RWPE2 (cell line): ENCODE measurements at regions not wholly inside any gene's neighbourhood (a gene's known extent, or its start where the extent isn't known, plus 50 kb on each side); places are given as distances from the start of the nearest gene placed in this dataset.
"Not testable (repeated sequence)": the region's sequence is repeated elsewhere in the genome, so short reads cannot be mapped to it uniquely, and the experiment has no call there.

Source experiments
- ATAC-seq: fragments of 200-7000 bp; cut with Tn5 transposase; 3 replicates; pipeline ENCODE4 v1.9.1; 2021; ENCODE audit warnings: low read depth
- DNase-seq: peaks from one replicate; pipeline ENCODE4 v3.0.0-alpha.2; 2020; ENCODE audit warnings: low spot score
- H3K27ac ChIP-seq: fragments of 450-650 bp; 2 replicates; pipeline ENCODE4 v1.5.1; 2017; ENCODE audit warnings: mild to moderate bottlenecking; ENCODE audit not compliant: poor library complexity, severe bottlenecking
- H3K27me3 ChIP-seq: fragments of 250-450 bp; sonication (Bioruptor Pico); 2 replicates; pipeline ENCODE4 v1.5.1; 2021; ENCODE audit warnings: mild to moderate bottlenecking, moderate library complexity; ENCODE audit not compliant: insufficient read depth, poor library complexity, severe bottlenecking
- H3K36me3 ChIP-seq: fragments of 250-450 bp; sonication (Bioruptor Pico); 2 replicates; pipeline ENCODE4 v1.5.1; 2020; ENCODE audit warnings: low read depth, mild to moderate bottlenecking, moderate library complexity
- H3K4me1 ChIP-seq: fragments of 250-450 bp; sonication (Bioruptor Pico); 2 replicates; pipeline ENCODE4 v1.5.1; 2021; ENCODE audit warnings: mild to moderate bottlenecking, moderate library complexity; ENCODE audit not compliant: insufficient read depth, poor library complexity, severe bottlenecking
- H3K4me3 ChIP-seq: fragments of 250-450 bp; sonication (Bioruptor Pico); 2 replicates; pipeline ENCODE4 v1.5.1; 2021; ENCODE audit warnings: mild to moderate bottlenecking, moderate library complexity; ENCODE audit not compliant: severe bottlenecking
- H3K9me3 ChIP-seq: fragments of 250-450 bp; sonication (Bioruptor Pico); 2 replicates; pipeline ENCODE4 v1.5.1; 2021; ENCODE audit warnings: mild to moderate bottlenecking, moderate library complexity; ENCODE audit not compliant: severe bottlenecking
- CTCF ChIP-seq: fragments of 450-650 bp; IDR thresholded peaks from one replicate; pipeline ENCODE4 v1.5.1; 2017; ENCODE audit warnings: mild to moderate bottlenecking, moderate library complexity; ENCODE audit not compliant: poor library complexity, severe bottlenecking

DNA sequence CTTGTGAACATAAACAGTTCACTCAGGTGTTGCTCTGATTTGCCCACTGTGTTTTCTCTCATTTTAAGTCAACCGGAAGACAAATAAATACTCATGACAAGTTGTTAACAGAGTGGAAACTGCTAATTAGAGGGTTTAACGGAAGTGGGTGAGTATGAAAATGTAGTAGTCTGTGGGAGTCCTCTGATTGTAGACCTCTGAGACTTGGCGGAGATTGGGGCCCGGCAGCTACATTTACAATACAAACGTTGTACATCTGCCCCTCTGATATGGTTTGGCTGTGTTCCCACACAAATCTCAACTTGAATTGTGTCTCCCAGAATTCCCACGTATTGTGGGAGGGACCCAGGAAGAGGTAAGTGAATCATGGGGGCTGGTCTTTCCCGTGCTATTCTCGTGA, 107.3 kb upstream of the FAM98A start:
- TF ChIP-seq CTCF, result no peak
- ATAC-seq (no peak), DNase-seq (no peak)
- Histone ChIP-seq H3K4me1 (no peaks in the 10 kb centered on the region), H3K36me3 (no peaks in the 10 kb centered on the region), H3K27ac (no peak overlapping the region), H3K9me3 (no peaks in the 10 kb centered on the region), H3K4me3 (no peak overlapping the region), H3K27me3 (no peaks in the 10 kb centered on the region)

DNA sequence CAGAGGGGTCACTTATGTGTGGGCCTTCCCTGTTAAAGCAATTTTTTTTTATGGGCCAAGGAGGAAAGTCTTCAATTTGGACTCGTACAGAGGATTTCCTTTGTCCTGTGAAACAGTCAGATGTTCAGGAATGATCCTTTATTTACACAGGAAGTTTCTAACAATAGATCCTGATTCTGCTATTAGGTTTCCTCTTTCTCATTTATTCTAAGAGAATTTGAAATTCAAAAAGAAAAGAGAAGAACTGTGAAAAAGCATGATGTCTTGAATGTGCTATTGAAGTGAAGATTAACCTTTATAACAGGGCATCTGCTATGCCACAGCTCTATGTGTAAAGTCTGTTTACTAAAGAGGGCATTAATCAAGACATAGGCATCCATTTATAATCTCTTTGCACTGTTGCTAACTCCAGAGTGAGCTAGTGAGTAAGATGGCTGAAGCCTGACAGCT, 105.3 kb upstream of the FAM98A start:
- ATAC-seq (no peak), DNase-seq (no peak)
- no peaks in the 10 kb centered on the region for H3K27me3 ChIP-seq
- no peaks in the 10 kb centered on the region for H3K9me3 ChIP-seq
- H3K36me3 ChIP-seq, result no peaks in the 10 kb centered on the region
- H3K4me1 ChIP-seq, result no peaks in the 10 kb centered on the region
- no peak overlapping the region for H3K27ac ChIP-seq
- TF ChIP-seq CTCF, result no peak
- no peak overlapping the region for H3K4me3 ChIP-seq

DNA sequence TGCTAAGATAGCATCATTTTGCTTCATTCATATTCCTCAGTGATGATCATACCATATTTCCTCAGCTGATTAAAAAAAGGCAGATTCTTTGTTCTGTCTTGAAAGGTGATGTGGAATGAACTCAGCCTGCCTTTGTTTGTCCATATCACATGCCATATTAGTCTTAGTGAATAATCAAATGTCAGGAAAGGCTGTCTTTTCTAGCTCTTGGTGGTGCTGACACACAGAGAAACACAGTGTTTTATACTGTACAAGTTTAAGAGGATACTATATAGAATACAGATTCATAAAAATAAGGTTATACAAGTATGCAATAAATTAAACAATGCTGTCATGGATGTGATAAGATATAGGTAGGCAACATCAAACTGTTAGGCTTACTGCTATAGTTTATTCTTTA, 97.1 kb upstream of the FAM98A start:
- ATAC-seq (no peak), DNase-seq (no peak)
- Histone ChIP-seq H3K4me1 (no peaks in the 10 kb centered on the region), H3K4me3 (no peak overlapping the region), H3K27me3 (peaks cover 9% of the 10 kb centered on the region), H3K27ac (no peak overlapping the region), H3K36me3 (no peaks in the 10 kb centered on the region), H3K9me3 (no peaks in the 10 kb centered on the region)
- no peak for TF ChIP-seq CTCF

DNA sequence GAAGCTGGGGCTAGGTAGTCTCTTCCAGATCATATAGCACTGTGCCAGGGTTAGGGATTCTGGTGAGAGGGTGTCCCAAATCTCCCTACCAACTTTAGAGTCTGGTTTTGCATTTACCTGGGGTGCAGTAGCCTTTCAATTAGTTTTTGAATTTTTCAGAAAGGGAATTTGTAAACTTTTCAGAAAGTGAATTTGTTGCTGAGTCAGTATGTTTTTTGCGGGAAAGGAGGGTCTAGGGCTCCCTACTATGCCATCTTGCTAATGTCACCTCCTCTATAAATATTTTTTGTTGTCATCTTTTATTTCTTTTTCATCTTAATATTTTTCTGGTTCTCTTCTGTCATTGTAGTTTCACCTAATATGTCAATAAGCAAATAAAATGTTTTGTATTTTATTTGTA, 95.8 kb upstream of the FAM98A start:
- Histone ChIP-seq H3K27me3 (peaks cover 9% of the 10 kb centered on the region), H3K9me3 (no peaks in the 10 kb centered on the region), H3K4me3 (no peak overlapping the region), H3K36me3 (no peaks in the 10 kb centered on the region), H3K4me1 (no peaks in the 10 kb centered on the region), H3K27ac (no peak overlapping the region)
- DNase-seq (no peak), ATAC-seq (no peak)
- TF ChIP-seq CTCF, result no peak

- H3K27me3 ChIP-seq, H3K4me1 ChIP-seq, ATAC-seq, DNase-seq, H3K27ac ChIP-seq, H3K36me3 ChIP-seq, H3K9me3 ChIP-seq, H3K4me3 ChIP-seq: not testable (repeated sequence)
These were observed 91.6 kb upstream of the FAM98A start for GRCh38 chr2:33690686-33691085.
